NB4 (cell line): ENCODE measurements at regions not wholly inside any gene's neighbourhood (a gene's known extent, or its start where the extent isn't known, plus 50 kb on each side); places are given as distances from the start of the nearest gene placed in this dataset.
"Not testable (repeated sequence)": the region's sequence is repeated elsewhere in the genome, so short reads cannot be mapped to it uniquely, and the experiment has no call there.

Experiments used
- DNase-seq: peaks from one replicate; pipeline ENCODE4 v3.0.0; 2010; ENCODE audit warnings: low read depth
- H3K4me3 ChIP-seq: one replicate; pipeline ENCODE4 v1.5.1; 2011; ENCODE audit warnings: mild to moderate bottlenecking, low read depth, low read length, moderate library complexity
- MAX ChIP-seq: IDR thresholded peaks from 2 replicates; pipeline ENCODE4 v1.6.1; 2011; ENCODE audit warnings: low read depth, low read length
- MYC ChIP-seq: IDR thresholded peaks from 2 replicates; pipeline ENCODE4 v1.6.1; 2011; ENCODE audit warnings: low read depth, low read length
- POLR2A ChIP-seq: IDR thresholded peaks from 2 replicates; pipeline ENCODE4 v1.6.1; 2011; ENCODE audit warnings: mild to moderate bottlenecking; ENCODE audit not compliant: insufficient read length; ENCODE audit errors: extremely low read depth
- TF ChIP-seq, protein P1 (sequence below): IDR thresholded peaks from one replicate; pipeline ENCODE4 v1.5.1; 2012; ENCODE audit warnings: low read depth, low read length

- no peak overlapping the region for H3K4me3 ChIP-seq
- TF ChIP-seq, protein P1, sequence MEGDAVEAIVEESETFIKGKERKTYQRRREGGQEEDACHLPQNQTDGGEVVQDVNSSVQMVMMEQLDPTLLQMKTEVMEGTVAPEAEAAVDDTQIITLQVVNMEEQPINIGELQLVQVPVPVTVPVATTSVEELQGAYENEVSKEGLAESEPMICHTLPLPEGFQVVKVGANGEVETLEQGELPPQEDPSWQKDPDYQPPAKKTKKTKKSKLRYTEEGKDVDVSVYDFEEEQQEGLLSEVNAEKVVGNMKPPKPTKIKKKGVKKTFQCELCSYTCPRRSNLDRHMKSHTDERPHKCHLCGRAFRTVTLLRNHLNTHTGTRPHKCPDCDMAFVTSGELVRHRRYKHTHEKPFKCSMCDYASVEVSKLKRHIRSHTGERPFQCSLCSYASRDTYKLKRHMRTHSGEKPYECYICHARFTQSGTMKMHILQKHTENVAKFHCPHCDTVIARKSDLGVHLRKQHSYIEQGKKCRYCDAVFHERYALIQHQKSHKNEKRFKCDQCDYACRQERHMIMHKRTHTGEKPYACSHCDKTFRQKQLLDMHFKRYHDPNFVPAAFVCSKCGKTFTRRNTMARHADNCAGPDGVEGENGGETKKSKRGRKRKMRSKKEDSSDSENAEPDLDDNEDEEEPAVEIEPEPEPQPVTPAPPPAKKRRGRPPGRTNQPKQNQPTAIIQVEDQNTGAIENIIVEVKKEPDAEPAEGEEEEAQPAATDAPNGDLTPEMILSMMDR: no peak
- TF ChIP-seq POLR2A (no peak), MAX (no peak)
- no peak for DNase-seq
These were observed 308.7 kb upstream of the TFAP2D start for GRCh38 chr6:50404643-50405042.

- DNase-seq: no peak
- no peak for TF ChIP-seq MAX
- no peak for TF ChIP-seq POLR2A
- TF ChIP-seq, protein P1: no peak
- no peak for TF ChIP-seq MYC
- H3K4me3 ChIP-seq: no peak overlapping the region
These were observed 302.7 kb upstream of the TFAP2D start for GRCh38 chr6:50410579-50410978.

DNA sequence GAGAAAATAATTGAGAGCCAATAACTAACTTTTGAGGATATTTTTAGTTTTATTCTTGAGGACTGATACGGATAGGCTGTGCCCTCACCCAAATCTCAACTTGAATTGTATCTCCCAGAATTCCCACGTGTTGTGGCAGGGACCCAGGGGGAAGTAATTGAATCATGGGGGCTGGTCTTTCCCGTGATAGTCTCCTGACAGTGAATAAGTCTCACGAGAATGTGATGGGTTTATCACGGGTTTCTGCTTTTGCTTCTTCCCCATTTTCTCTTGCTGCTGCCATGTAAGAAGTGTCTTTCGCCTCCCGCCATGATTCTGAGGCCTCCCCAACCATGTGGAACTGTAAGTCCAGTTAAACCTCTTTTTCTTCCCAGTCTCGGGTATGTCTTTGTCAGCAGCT lies 292.3 kb upstream of the TFAP2D start:
- not testable (repeated sequence) for DNase-seq, H3K4me3 ChIP-seq

DNA sequence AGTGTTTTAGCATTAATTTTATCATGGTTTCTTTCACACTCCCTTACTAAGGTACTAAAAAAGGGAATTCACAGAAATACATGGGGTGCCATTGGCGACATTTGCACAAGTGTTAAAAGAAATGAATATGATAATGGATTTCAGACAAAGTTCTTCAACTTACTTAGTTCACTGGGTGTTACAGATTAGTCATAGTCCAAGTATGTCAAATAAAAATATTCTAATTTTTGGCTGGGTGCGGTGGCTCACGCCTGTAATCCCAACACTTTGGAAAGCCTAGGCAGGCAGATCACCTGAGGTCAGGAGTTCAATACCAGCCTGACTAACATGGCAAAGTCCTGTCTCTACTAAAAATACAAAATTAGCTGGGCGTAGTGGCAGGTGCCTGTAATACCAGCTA lies 286.1 kb upstream of the TFAP2D start:
- DNase-seq: no peak
- H3K4me3 ChIP-seq: no peak overlapping the region
- TF ChIP-seq POLR2A (no peak), MAX (no peak), MYC (no peak)
- TF ChIP-seq, protein P1: no peak

- no peak for TF ChIP-seq MAX
- TF ChIP-seq POLR2A: no peak
- TF ChIP-seq MYC: no peak
- TF ChIP-seq, protein P1: no peak
- DNase-seq: no peak
- no peak overlapping the region for H3K4me3 ChIP-seq
These were observed 275.4 kb upstream of the TFAP2D start for GRCh38 chr6:50437901-50438300.

DNA sequence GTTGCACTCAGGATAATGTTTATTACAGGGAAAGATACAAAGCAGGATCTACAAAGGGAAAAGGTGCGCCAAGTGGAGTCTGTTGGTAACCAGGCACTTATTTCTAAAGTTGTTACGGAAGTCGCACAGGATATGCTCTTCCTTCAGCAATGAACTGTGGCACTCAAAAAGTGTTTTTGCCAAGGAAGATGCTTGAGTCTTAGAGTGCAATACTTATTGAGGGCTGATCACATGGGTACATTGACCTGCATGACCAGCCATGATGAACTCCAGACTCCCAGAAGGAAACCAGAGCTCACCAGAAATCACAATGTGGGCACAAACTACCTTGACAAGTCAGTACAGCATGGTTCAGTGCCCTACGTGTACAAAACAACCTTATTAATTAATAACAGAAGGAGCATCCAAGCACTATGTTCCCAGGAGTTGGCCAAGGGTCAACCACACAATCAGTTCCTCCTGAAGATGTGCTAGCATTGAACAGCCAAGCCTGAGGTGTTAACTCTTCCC lies 270.7 kb upstream of the TFAP2D start:
- TF ChIP-seq POLR2A: no peak
- TF ChIP-seq MYC: no peak
- TF ChIP-seq, protein P1: no peak
- no peak for TF ChIP-seq MAX
- no peak overlapping the region for H3K4me3 ChIP-seq
- DNase-seq: no peak
